Suprapubic skin (tissue), 4 donors: ENCODE measurements at regions not wholly inside any gene's neighbourhood (a gene's known extent, or its start where the extent isn't known, plus 50 kb on each side); places are given as distances from the start of the nearest gene placed in this dataset.

ENCODE experiments used
- DNase-seq, 2 donors: peaks; one replicate each; pipeline ENCODE4 v3.0.0-alpha.2; 2019; ENCODE audit warnings: low spot score in 2 of 2
- H3K27ac ChIP-seq: fragments of 200-600 bp; sonication (generic); one replicate; pipeline ENCODE4 v1.5.1; 2019
- H3K27me3 ChIP-seq: fragments of 200-600 bp; sonication (generic); one replicate; pipeline ENCODE4 v1.5.1; 2019
- H3K36me3 ChIP-seq: fragments of 200-600 bp; sonication (generic); one replicate; pipeline ENCODE4 v1.5.1; 2019
- H3K4me1 ChIP-seq: fragments of 200-600 bp; sonication (generic); one replicate; pipeline ENCODE4 v1.5.1; 2019
- H3K4me3 ChIP-seq: fragments of 200-600 bp; sonication (generic); one replicate; pipeline ENCODE4 v1.5.1; 2019; ENCODE audit warnings: mild to moderate bottlenecking
- H3K9me3 ChIP-seq: fragments of 200-600 bp; sonication (generic); one replicate; pipeline ENCODE4 v1.5.1; 2019
- EP300 ChIP-seq: sonication (generic); formaldehyde crosslinking; IDR thresholded peaks from one replicate; pipeline ENCODE4 v1.6.1; 2017; ENCODE audit warnings: antibody characterized with exemption
- POLR2A ChIP-seq, 2 donors: fragments of 450-650 bp; IDR thresholded peaks; one replicate each; pipeline ENCODE4 v1.6.1; 2017; ENCODE audit warnings: antibody characterized with exemption in 2 of 2, mild to moderate bottlenecking in 2 of 2, moderate library complexity in 2 of 2
- POLR2AphosphoS5 ChIP-seq, 3 donors: sonication (generic); formaldehyde crosslinking; IDR thresholded peaks; one replicate each; pipeline ENCODE4 v1.6.1; 2017; ENCODE audit warnings: antibody characterized with exemption in 3 of 3
- WGBS: methylation state at CpG from one replicate; pipeline ENCODE4 v1.1.5; 2018; 5-methylcytosine and 5-hydroxymethylcytosine counted together
- TF ChIP-seq, protein P1 (sequence below), 2 donors: fragments of 200-600 bp in 1 of 2; fragments of 450-650 bp in 1 of 2; sonication (generic) in 1 of 2; IDR thresholded peaks; one replicate each; pipeline ENCODE4 v1.5.1; 2016 to 2019; ENCODE audit warnings: antibody characterized with exemption in 2 of 2, mild to moderate bottlenecking in 1 of 2, moderate library complexity in 1 of 2

DNA sequence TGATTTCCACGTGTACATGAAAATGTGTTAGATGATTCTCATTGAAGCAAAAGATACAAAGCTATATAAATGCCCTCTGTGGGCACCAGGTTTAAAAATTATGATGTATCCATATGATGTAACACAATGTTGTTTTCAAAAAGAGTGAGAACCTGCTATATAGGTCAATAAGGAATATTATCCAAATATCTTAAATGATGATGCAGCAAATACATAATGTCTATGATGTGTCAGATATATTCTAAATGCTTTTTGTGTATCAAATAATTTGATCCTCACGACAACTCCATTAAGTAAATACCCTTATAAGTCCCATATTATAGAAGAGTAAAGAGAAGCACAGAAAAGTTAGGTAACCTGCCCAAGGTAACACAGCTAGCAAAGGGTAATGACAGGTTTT is 393.0 kb upstream of the DCN start:
- TF ChIP-seq POLR2A (IDR thresholded peaks at IDR 0.05) = no peak
- no peak for TF ChIP-seq POLR2AphosphoS5 (IDR thresholded peaks at IDR 0.05)
- TF ChIP-seq EP300 = no peak
- TF ChIP-seq, protein P1, sequence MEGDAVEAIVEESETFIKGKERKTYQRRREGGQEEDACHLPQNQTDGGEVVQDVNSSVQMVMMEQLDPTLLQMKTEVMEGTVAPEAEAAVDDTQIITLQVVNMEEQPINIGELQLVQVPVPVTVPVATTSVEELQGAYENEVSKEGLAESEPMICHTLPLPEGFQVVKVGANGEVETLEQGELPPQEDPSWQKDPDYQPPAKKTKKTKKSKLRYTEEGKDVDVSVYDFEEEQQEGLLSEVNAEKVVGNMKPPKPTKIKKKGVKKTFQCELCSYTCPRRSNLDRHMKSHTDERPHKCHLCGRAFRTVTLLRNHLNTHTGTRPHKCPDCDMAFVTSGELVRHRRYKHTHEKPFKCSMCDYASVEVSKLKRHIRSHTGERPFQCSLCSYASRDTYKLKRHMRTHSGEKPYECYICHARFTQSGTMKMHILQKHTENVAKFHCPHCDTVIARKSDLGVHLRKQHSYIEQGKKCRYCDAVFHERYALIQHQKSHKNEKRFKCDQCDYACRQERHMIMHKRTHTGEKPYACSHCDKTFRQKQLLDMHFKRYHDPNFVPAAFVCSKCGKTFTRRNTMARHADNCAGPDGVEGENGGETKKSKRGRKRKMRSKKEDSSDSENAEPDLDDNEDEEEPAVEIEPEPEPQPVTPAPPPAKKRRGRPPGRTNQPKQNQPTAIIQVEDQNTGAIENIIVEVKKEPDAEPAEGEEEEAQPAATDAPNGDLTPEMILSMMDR (IDR thresholded peaks at IDR 0.05) = no peak
- Histone ChIP-seq H3K4me1 (peaks cover 18% of the 10 kb centered on the region), H3K27ac (no peak overlapping the region), H3K27me3 (no peaks in the 10 kb centered on the region), H3K4me3 (no peak overlapping the region), H3K9me3 (no peaks in the 10 kb centered on the region), H3K36me3 (no peaks in the 10 kb centered on the region)
- no peak for DNase-seq
- WGBS = 95% methylated on average over 2 of the region's 2 CpGs

DNA sequence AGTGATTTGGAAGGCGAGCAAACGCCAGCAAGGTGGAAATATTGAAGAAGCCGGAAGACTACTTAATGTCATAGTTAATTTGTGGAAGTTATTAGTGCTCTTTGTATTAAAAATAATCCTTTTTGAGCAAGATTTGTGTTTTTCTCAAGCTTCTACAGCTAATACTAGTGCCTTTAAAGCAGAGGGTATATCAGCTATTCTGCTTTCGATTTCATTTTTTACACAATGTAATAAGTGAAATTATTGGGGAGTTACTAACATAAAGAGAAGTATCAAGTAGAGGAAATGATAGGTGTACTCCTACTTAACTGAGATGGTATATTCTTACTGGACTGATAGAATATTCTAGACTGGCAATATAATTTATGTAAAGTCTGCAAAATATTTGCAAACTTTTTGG is 392.4 kb upstream of the DCN start:
- 80% methylated on average over 4 of the region's 4 CpGs for WGBS
- H3K9me3 ChIP-seq = no peaks in the 10 kb centered on the region
- no peak for TF ChIP-seq POLR2AphosphoS5 (IDR thresholded peaks at IDR 0.05)
- no peaks in the 10 kb centered on the region for H3K36me3 ChIP-seq
- H3K27ac ChIP-seq = no peak overlapping the region
- H3K4me1 ChIP-seq = peaks cover 18% of the 10 kb centered on the region
- H3K4me3 ChIP-seq = no peak overlapping the region
- H3K27me3 ChIP-seq = no peaks in the 10 kb centered on the region
- no peak for DNase-seq

DNA sequence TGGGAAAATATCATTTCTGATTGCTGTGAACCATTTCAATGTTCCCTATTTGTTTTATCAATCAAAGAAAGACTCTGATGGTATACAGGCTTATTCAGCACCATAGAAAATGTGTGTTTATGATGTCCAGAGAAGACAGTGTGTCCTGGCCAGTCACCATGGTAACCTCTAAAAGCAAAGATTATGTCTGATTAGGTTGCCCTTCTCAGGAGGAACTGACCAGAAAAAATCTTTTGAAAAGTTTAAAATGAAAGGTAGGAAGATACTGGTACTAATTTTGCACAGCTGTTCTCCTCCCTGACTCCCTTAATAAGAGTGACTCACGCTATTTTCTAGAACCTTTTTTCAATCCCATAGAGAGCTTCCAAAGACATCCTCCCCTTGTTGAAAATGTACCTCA is 391.8 kb upstream of the DCN start:
- TF ChIP-seq EP300 = no peak
- no peak for TF ChIP-seq POLR2AphosphoS5 (IDR thresholded peaks at IDR 0.05)
- no peak for TF ChIP-seq POLR2A (IDR thresholded peaks at IDR 0.05)
- TF ChIP-seq, protein P1 (IDR thresholded peaks at IDR 0.05) = no peak
- no peaks in the 10 kb centered on the region for H3K9me3 ChIP-seq
- H3K27me3 ChIP-seq = no peaks in the 10 kb centered on the region
- peaks cover 18% of the 10 kb centered on the region for H3K4me1 ChIP-seq
- no peak for DNase-seq
- H3K27ac ChIP-seq = no peak overlapping the region
- no peaks in the 10 kb centered on the region for H3K36me3 ChIP-seq
- 52% methylated on average over 1 of the region's 1 CpG for WGBS
- H3K4me3 ChIP-seq = no peak overlapping the region

DNA sequence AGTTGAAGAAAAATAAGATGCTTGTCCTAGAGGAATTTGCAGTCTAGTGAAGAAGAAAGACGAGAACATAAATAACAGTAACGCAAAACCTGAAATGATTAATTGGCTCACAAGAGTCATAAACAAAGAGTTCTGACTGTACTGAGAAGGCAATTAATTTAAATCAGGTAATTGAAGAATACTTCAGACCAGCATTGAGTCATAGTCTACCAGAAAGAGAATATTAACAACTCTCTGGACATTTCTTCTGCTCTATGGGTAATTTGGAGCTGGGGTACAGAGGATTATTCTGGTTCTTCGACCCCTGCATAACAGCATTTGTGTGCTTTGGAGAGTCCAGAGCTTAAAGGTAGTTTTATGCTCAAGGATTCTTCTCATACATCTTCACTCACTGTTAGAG is 390.3 kb upstream of the DCN start:
- WGBS = 80% methylated on average over 3 of the region's 3 CpGs

DNA sequence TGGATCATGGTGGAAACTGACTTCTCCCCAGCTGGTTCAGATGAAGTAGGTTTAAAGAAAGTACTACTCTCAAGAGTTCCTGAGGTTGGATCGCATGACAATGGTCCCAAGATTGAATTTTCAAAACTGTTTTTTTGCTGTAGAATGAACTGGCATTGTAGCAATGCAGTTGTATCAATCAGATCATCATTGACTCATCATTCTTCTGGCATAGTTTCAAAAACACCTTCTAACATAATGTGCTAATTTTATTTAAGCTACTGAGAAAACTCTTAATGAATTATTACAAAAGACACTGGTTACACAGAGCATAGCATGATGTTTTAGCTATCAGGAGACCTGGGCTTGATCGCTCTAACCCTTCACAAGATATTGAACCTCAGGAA is 384.5 kb upstream of the DCN start:
- WGBS = 81% methylated on average over 2 of the region's 2 CpGs
- Histone ChIP-seq H3K4me3 (no peak overlapping the region), H3K36me3 (no peaks in the 10 kb centered on the region), H3K9me3 (no peaks in the 10 kb centered on the region), H3K27me3 (no peaks in the 10 kb centered on the region), H3K27ac (no peak overlapping the region), H3K4me1 (peaks cover 12% of the 10 kb centered on the region)
- TF ChIP-seq POLR2A (IDR thresholded peaks at IDR 0.05) (no peak), EP300 (no peak), POLR2AphosphoS5 (IDR thresholded peaks at IDR 0.05) (no peak)
- TF ChIP-seq, protein P1 (IDR thresholded peaks at IDR 0.05) = no peak
- DNase-seq = no peak

More for the DNA sequence above, 390.3 kb upstream of the DCN start:
- TF ChIP-seq POLR2A (IDR thresholded peaks at IDR 0.05) (no peak), EP300 (no peak), POLR2AphosphoS5 (IDR thresholded peaks at IDR 0.05) (no peak)
- TF ChIP-seq, protein P1 (IDR thresholded peaks at IDR 0.05) = no peak
- DNase-seq = no peak
- H3K27ac ChIP-seq = no peak overlapping the region
- no peaks in the 10 kb centered on the region for H3K36me3 ChIP-seq
- H3K4me1 ChIP-seq = peaks cover 6% of the 10 kb centered on the region
- H3K9me3 ChIP-seq = no peaks in the 10 kb centered on the region
- H3K4me3 ChIP-seq = no peak overlapping the region
- no peaks in the 10 kb centered on the region for H3K27me3 ChIP-seq

DNA sequence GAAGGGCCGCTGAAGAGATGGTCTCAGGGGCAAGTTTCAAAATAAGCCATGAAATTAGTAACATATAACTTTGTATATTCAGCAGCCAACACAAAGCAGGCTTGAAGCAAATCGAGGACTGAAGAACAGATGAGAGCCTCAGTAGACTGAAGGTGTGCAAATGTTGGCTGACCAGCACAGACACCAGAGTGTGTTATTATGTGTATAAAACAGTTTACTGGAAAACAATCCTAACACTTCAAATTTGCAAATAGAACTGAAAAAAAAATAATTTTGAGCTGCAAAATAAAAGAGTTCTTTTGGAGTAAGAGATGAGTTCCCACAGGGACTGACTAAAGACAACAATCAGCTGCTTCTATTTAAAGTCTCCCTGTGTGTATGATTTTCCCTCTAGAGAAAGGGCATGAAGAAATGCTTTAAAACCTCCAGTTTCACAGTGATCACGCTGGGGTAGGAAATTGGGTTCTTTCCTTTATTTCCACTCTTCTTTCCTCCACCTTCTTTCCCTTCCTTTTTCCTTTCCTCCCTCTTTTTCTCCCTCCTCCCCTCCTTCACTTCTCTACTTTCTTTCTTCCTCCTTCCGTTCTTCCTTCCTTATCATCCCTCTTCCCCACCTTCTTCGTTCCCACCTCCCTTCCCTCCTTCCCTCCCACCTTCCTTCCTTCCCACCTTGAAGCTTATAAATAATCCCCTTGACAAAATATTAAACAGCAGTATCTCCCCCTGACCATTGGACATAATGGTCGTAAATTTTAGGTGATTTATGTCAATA is 383.9 kb upstream of the DCN start:
- Histone ChIP-seq H3K27ac (no peak overlapping the region), H3K36me3 (no peaks in the 10 kb centered on the region), H3K9me3 (no peaks in the 10 kb centered on the region), H3K4me1 (peaks cover 12% of the 10 kb centered on the region), H3K27me3 (no peaks in the 10 kb centered on the region), H3K4me3 (no peak overlapping the region)
- no peak for TF ChIP-seq EP300
- no peak for DNase-seq
- WGBS = 80% methylated on average over 6 of the region's 6 CpGs
